ENCODE measurements at regions not wholly inside any gene's neighbourhood (a gene's known extent, or its start where the extent isn't known, plus 50 kb on each side); places are given as distances from the start of the nearest gene placed in this dataset.

DNA sequence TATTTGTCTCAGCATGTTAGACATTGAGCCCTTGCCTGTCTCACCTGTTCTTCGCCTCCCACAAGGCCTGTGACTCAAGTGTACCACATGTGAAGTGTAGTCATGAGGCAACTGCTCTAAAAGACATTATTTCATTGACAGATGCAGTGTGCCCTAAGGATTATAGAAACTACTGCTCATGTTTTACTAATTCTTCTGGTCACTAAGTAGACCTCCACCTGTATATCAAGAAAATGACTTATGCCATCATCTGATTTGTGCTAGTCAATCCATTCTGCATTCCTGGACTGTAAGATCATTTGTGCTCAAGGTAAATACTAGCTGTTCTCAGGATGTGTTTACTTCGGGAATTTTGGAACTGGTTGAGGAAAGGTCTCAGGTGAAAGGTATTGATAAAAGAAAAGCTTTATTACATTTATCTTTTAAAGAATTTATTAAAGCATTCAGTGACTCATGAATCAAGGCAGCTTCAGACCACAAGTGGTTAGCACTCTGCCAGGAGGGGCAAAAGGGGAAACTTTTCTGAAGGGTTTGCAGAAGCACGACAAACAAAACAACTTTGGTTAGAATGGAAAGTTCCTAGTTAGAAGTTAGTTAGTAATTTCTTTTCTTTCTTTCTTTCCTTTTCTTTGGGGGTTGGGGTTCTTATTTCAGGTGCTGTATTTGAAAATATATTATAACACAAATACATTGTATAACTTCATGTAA lies 465.3 kb upstream of the CBLB start:
- no peak for TF ChIP-seq CTCF (IDR thresholded peaks at IDR 0.05)
- TF ChIP-seq POLR2A (IDR thresholded peaks at IDR 0.05), result no peak
